ENCODE measurements at regions not wholly inside any gene's neighbourhood (a gene's known extent, or its start where the extent isn't known, plus 50 kb on each side); places are given as distances from the start of the nearest gene placed in this dataset.

GRCh38 chr21:22941779-22942490, 1943.7 kb downstream of the NCAM2 start:
- H3K27me3 Mint-ChIP-seq = no peaks in the 10 kb centered on the region
- H3K36me3 Mint-ChIP-seq = no peaks in the 10 kb centered on the region
- H3K27ac Mint-ChIP-seq = no peak overlapping the region
- no peak for DNase-seq
- no peak overlapping the region for H3K4me3 Mint-ChIP-seq
- CTCF ChIA-PET = no interaction called here
- H3K4me1 Mint-ChIP-seq = no peaks in the 10 kb centered on the region
- H3K9me3 Mint-ChIP-seq = no peaks in the 10 kb centered on the region

DNA sequence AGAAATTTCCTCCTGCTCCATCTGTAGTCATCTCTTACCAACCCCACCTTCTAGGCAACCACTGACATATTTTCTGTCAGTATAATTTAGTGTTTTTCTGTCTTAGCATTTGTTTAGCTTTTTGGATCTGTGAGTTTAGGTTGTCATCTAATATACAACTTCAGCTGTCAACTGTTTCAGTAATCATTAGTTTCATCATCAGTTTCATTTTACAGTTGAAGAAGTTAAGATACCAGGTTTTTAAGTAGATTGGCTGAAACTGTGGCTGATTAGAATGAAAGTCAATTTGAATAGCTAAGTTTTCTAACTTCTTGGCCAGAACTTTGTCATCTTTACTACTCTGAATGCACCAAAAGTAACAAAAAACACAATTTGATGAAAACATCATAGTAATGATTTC, 1957.3 kb downstream of the NCAM2 start:
- Mint-ChIP-seq H3K4me1 (no peaks in the 10 kb centered on the region), H3K27ac (no peak overlapping the region), H3K36me3 (no peaks in the 10 kb centered on the region), H3K27me3 (no peaks in the 10 kb centered on the region), H3K9me3 (no peaks in the 10 kb centered on the region), H3K4me3 (no peak overlapping the region)
- DNase-seq = no peak
- CTCF ChIA-PET = no interaction called here

GRCh38 chr21:22961258-22961657, 1963.0 kb downstream of the NCAM2 start:
- Mint-ChIP-seq H3K27me3 (no peaks in the 10 kb centered on the region), H3K27ac (no peak overlapping the region), H3K9me3 (no peaks in the 10 kb centered on the region), H3K4me1 (no peaks in the 10 kb centered on the region), H3K36me3 (no peaks in the 10 kb centered on the region), H3K4me3 (no peak overlapping the region)
- CTCF ChIA-PET = no interaction called here
- DNase-seq = no peak

DNA sequence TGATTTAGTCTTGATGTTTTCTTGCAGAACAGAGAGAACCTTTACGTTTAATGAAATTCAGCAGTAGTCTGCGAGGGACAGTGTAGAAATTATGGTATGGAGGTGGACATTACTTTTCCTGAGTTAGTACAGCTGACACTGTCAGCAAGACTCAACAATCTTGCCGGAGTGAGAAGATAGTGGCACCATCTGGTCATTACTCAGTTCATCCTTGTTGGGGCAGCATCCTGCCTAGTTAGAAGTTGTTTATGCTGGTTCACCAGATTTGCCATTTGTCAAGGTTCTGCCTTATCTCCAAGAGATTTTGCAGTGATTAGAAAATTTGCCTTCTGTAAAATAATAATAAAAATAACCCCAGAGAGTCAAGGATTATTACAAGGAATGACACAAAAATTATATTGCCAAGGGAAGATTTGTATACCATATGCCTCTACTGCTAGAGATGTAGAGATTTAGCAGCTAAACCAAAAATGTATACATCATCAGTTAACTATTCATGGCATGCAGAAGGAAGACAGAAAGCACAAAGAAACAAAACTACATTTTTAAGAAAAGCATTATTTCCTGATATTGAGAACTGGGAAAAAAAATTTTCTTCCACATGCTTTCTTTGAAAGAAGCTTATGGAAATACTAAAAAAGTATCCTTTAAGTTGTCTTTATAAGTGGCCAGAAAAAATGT, 1967.4 kb downstream of the NCAM2 start:
- Mint-ChIP-seq H3K4me3 (no peak overlapping the region), H3K4me1 (no peaks in the 10 kb centered on the region)

DNA sequence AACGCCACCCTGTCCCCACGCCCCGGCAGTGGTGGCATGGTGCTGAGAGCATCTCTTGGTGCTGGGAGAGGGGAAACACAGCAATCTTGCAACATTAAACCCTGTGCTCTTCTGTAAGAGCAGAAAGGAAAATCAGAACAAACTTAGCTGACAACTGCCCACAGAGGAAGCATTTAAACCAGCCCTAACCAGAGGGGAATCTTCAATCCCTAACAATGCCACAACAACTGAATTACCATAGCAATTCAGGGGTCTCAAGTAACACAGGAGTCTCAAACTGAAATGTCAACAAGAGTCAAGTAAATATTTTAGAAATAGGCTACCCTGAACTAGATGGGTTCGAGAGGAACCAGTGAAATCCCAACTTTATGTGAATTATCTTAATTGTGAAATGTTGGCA, 1983.6 kb downstream of the NCAM2 start:
- Mint-ChIP-seq H3K27me3 (no peaks in the 10 kb centered on the region), H3K4me1 (no peaks in the 10 kb centered on the region), H3K36me3 (no peaks in the 10 kb centered on the region), H3K27ac (no peak overlapping the region), H3K9me3 (peaks cover 6% of the 10 kb centered on the region), H3K4me3 (no peak overlapping the region)
- no peak for DNase-seq
- CTCF ChIA-PET = no interaction called here

More for the DNA sequence above, 1967.4 kb downstream of the NCAM2 start:
- Mint-ChIP-seq H3K27me3 (no peaks in the 10 kb centered on the region), H3K36me3 (no peaks in the 10 kb centered on the region), H3K9me3 (no peaks in the 10 kb centered on the region), H3K27ac (no peak overlapping the region)
- CTCF ChIA-PET = no interaction called here
- no peak for DNase-seq

- Mint-ChIP-seq H3K27me3 (no peaks in the 10 kb centered on the region), H3K4me1 (no peaks in the 10 kb centered on the region), H3K36me3 (no peaks in the 10 kb centered on the region), H3K9me3 (peaks cover 10% of the 10 kb centered on the region), H3K4me3 (no peak overlapping the region), H3K27ac (no peak overlapping the region)
- DNase-seq = no peak
- CTCF ChIA-PET = no interaction called here
Measured at GRCh38 chr21:22993144-22993543, 1994.9 kb downstream of the NCAM2 start.

- no peak overlapping the region for H3K27ac Mint-ChIP-seq
- H3K36me3 Mint-ChIP-seq = no peaks in the 10 kb centered on the region
- no peaks in the 10 kb centered on the region for H3K27me3 Mint-ChIP-seq
- H3K4me1 Mint-ChIP-seq = no peaks in the 10 kb centered on the region
- H3K4me3 Mint-ChIP-seq = no peak overlapping the region
- H3K9me3 Mint-ChIP-seq = peaks cover 10% of the 10 kb centered on the region
- no peak for DNase-seq
- CTCF ChIA-PET = no interaction called here
Measured at GRCh38 chr21:22993822-22994574, 1995.8 kb downstream of the NCAM2 start.

GRCh38 chr21:23003951-23004350, 2005.7 kb downstream of the NCAM2 start:
- H3K27me3 Mint-ChIP-seq = no peaks in the 10 kb centered on the region
- no peaks in the 10 kb centered on the region for H3K4me1 Mint-ChIP-seq
- no peak overlapping the region for H3K4me3 Mint-ChIP-seq
- H3K36me3 Mint-ChIP-seq = no peaks in the 10 kb centered on the region
- CTCF ChIA-PET = no interaction called here
- H3K9me3 Mint-ChIP-seq = no peaks in the 10 kb centered on the region
- no peak overlapping the region for H3K27ac Mint-ChIP-seq
- DNase-seq = no peak

DNA sequence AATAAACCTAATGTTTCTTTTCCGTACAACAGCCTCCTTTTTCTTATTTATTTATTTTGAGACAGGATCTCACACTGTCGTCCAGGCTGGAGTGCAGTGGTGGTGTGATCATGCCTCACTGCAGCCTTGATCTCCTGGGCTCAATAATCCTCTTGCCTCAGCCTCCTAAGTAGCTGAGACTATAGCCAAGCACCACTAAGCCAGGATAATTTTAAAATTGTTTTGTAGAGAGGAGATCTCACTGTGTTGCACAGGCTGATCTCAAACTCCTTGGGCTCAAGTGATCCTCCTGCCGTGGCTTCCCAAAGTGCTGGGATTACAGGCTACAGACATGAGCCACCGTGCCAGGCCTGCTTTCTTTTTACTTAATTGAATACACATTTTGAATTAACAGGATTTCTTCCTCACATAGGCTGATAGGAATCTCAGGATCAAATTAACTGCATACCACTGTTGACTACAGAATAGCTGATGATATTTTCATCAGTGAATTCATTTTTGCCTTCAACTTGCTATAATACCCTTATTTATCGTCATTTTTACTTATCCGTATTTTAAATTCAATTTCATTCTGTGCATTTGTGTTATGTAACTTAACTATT, 2010.5 kb downstream of the NCAM2 start:
- DNase-seq = no peak

GRCh38 chr21:23009360-23009759, 2011.2 kb downstream of the NCAM2 start:
- Mint-ChIP-seq H3K9me3 (no peaks in the 10 kb centered on the region), H3K27me3 (no peaks in the 10 kb centered on the region), H3K4me3 (no peak overlapping the region), H3K4me1 (no peaks in the 10 kb centered on the region), H3K27ac (no peak overlapping the region), H3K36me3 (no peaks in the 10 kb centered on the region)
- no peak for DNase-seq
- CTCF ChIA-PET = no interaction called here

More for the DNA sequence above, 2010.5 kb downstream of the NCAM2 start:
- CTCF ChIA-PET = no interaction called here
- no peak overlapping the region for H3K27ac Mint-ChIP-seq
- H3K9me3 Mint-ChIP-seq = no peaks in the 10 kb centered on the region
- H3K4me1 Mint-ChIP-seq = no peaks in the 10 kb centered on the region
- no peak overlapping the region for H3K4me3 Mint-ChIP-seq
- no peaks in the 10 kb centered on the region for H3K36me3 Mint-ChIP-seq
- H3K27me3 Mint-ChIP-seq = no peaks in the 10 kb centered on the region

- no peak overlapping the region for H3K4me3 Mint-ChIP-seq
- no peaks in the 10 kb centered on the region for H3K4me1 Mint-ChIP-seq
- no peaks in the 10 kb centered on the region for H3K27me3 Mint-ChIP-seq
- no peaks in the 10 kb centered on the region for H3K36me3 Mint-ChIP-seq
- no peaks in the 10 kb centered on the region for H3K9me3 Mint-ChIP-seq
- H3K27ac Mint-ChIP-seq = no peak overlapping the region
- no peak for DNase-seq
- CTCF ChIA-PET = no interaction called here
Measured at GRCh38 chr21:23014021-23014420, 2015.8 kb downstream of the NCAM2 start.

- Mint-ChIP-seq H3K9me3 (peaks cover 4% of the 10 kb centered on the region), H3K36me3 (no peaks in the 10 kb centered on the region), H3K27ac (no peak overlapping the region), H3K27me3 (no peaks in the 10 kb centered on the region), H3K4me3 (no peak overlapping the region), H3K4me1 (no peaks in the 10 kb centered on the region)
- no peak for DNase-seq
- CTCF ChIA-PET = no interaction called here
Measured at GRCh38 chr21:23016617-23017016, 2018.4 kb downstream of the NCAM2 start.

DNA sequence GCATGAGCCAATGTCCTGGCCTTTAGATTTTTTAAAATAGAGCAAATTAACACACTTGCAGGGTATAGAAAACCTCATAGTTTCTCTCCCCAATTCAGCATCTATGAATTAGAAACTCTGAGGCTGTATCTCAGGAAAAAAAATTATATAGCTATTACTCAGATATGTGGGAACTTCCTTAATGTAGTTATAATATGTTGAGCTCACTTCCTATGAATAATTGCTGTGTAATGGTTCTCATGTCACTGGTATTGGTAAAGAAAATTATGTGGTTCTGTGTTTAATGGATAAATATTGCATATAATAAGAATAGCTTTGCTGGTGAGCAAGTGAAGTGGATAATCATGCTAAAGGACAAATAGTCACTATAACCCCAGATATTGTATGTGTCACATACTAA, 2019.8 kb downstream of the NCAM2 start:
- no peaks in the 10 kb centered on the region for H3K4me1 Mint-ChIP-seq
- H3K27me3 Mint-ChIP-seq = no peaks in the 10 kb centered on the region
- DNase-seq = no peak
- H3K4me3 Mint-ChIP-seq = no peak overlapping the region
- CTCF ChIA-PET = no interaction called here
- H3K36me3 Mint-ChIP-seq = no peaks in the 10 kb centered on the region
- H3K27ac Mint-ChIP-seq = no peak overlapping the region
- peaks cover 10% of the 10 kb centered on the region for H3K9me3 Mint-ChIP-seq

DNA sequence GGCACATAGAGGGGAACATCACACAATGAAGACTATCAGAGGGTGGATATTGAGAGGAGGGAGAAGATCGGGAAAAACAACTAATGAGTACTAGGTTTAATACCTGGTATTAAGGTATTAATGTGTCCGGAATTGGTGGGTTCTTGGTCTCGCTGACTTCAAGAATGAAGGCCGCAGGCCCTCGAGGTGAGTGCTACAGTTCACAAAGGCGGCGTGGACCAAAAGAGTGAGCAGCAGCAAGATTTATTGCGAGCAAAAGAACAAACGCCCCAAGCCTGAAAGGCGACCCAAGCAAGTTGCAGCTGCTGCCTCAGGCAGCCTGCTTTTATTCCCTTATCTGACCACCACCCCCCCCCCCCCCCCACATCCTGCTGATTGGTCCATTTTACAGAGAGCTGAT, 2022.8 kb downstream of the NCAM2 start:
- Mint-ChIP-seq H3K4me1 (no peaks in the 10 kb centered on the region), H3K9me3 (peaks cover 10% of the 10 kb centered on the region), H3K36me3 (no peaks in the 10 kb centered on the region), H3K27ac (no peak overlapping the region), H3K4me3 (no peak overlapping the region), H3K27me3 (no peaks in the 10 kb centered on the region)
- DNase-seq = no peak
- CTCF ChIA-PET = no interaction called here

DNA sequence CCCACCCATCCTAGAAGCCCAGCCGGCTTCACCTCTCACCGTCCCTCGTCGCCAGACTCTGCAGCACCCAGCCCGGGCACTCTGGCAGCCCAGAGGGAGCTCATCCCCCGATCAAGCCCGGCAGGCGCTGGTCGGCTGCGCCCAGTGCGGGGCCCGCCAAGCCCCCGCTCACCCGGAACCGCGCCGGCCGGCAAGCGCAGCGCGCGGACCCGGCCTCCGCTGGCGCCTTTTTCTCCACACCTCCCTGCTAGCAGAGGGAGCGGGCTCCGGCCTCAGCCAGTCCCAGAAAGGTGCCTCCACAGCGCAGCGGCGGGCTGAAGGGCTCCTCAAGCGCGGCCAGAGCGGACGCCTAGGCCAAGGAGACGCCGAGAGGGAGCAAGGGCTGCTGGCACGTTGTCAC, 2023.3 kb downstream of the NCAM2 start:
- Mint-ChIP-seq H3K4me1 (no peaks in the 10 kb centered on the region), H3K27ac (no peak overlapping the region), H3K9me3 (peaks cover 10% of the 10 kb centered on the region), H3K4me3 (no peak overlapping the region), H3K36me3 (no peaks in the 10 kb centered on the region), H3K27me3 (no peaks in the 10 kb centered on the region)
- CTCF ChIA-PET = no interaction called here
- DNase-seq = no peak

Data from activated naive CD4-positive, alpha-beta T cell treated with anti-CD3 and anti-CD28 coated beads, Interleukin-2, amount 10 ng/mL, durations not matched to agents 7 days and 5 days (primary cell).